Dedifferentiated amniotic fluid mesenchymal stem cell (primary cell): ENCODE measurements at regions not wholly inside any gene's neighbourhood (a gene's known extent, or its start where the extent isn't known, plus 50 kb on each side); places are given as distances from the start of the nearest gene placed in this dataset.
"Not testable (repeated sequence)": the region's sequence is repeated elsewhere in the genome, so short reads cannot be mapped to it uniquely, and the experiment has no call there.

Experiments used
- DNase-seq: peaks from one replicate; pipeline ENCODE4 v3.0.0-alpha.2; 2016; ENCODE audit errors: extremely low spot score

DNA sequence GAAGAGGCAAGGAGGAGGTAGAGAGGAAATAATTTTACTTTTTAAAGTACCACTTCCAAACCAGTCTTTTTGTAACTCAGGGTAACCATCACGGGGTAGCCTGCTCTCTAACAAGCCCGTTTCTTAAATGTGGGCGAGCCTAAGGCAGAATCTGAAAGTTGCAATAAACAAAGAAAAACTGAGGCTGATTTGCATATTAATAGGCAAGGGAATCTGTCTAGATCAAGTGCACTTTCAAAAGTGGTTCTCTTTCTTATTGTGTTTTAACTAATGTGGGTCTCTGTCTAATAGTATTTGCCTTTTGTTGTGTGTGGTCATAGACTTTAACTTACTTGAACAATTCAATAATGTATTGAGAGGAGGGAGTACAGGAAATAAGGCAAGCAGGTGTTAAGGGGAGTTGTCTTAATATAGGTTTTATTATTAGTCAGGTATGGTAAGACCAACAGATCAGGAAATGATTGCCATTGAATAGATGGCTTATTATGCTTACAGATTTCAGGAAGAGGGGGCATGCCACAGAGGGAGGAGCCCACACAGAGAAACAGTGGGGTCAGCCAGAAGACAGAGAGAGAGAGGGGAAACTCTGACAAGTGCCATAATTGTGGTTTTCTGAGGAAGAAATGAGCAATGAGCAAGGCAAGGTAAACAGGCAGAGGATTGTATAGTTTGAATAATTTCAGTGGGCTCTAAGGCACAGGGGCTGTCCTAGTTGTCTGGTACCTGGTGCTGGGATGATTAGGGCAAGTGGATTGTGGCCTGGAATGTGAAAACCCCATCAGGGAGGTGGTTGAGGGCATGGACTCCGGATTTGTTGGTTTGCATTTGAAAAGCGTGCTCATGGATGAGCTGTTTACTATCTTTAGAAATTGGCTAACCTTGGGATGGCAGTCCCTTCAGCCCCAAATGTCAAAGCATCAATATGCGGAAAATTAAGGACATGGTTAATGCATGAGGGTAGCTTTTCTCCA, 237.2 kb downstream of the TOX3 start:
- DNase-seq: no peak

DNA sequence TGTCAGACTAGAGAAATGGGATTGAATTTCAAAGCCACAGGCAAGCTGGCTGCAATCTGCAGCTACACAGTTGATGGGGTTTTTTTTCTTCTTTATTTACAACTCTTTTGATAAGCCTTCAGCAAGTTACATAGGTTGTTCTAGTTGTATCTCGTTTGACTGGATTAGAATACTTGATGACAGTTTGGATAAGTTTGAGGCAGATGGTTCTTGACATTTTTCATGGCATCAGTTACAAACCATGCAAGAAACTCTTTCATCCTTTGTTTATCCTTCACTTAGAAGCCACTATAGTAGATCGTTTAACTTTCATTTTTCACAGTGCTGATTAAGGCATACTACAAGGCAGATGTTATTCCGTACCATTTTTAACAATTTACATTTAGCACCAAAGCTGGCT, 238.9 kb downstream of the TOX3 start:
- DNase-seq: no peak

DNA sequence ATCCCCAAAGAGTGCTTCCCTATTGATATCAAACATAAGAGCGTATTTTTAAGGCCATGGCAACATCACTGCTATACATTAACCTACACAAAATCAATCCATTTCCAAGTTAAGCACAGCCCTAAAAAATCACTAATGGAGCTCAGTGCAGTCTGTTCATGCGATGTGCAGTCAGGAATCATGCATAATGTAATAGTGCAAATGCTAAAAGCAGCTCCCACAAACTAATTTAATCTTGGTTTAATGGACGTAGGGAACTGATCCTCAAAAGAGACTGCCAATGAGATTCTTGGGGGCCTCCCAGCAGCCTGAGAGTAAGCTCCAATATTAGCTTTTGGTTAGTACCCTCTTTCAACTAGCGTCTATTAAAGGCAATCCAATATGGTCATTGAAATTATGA, 245.9 kb downstream of the TOX3 start:
- DNase-seq: no peak

DNA sequence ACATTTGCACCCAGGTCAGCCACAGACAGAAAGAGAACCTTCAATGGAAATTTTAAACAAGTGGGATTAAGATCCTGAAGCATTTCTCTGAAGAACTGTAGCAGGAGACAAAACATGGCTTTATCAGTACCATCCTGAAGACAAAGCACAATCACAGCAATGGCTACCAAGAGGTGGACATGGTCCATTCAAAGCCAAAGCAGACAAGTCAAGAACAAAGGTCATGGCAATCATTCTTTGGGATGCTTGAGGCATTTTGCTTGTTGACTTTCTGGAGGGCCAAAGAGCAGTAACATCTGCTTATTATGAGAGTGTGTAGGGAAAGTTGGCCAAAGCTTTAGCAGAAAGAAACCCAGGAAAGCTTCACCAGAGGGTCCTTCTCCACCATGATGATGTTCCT, 248.2 kb downstream of the TOX3 start:
- DNase-seq: no peak

DNA sequence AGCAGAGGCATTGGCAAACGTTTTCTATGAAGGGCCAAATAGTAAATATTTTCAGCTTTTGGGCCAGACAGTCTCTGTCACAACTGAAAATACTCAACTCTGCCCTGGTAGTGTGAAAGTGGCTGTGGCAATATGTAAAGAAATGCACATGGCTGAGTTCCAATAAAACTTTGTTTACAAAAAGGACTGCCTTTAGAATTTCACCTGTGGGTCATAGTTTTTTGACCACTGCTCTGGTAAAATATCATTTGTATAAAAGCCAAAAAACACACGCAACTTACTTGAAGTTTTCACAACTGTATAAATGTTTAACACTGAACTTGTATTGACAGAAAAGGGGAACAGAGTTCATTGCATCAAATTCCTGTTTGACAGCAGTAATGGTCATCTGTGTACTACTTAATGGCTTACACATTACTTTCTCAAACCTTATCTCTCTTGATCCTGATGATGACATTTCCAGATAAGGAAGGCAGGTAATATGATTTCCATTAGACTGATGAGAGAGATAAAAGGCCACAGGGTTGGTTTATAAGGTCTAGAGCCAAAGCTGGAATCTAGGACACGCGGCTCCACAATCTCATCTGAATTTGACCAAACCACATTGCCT, 250.1 kb downstream of the TOX3 start:
- DNase-seq: not testable (repeated sequence)

DNA sequence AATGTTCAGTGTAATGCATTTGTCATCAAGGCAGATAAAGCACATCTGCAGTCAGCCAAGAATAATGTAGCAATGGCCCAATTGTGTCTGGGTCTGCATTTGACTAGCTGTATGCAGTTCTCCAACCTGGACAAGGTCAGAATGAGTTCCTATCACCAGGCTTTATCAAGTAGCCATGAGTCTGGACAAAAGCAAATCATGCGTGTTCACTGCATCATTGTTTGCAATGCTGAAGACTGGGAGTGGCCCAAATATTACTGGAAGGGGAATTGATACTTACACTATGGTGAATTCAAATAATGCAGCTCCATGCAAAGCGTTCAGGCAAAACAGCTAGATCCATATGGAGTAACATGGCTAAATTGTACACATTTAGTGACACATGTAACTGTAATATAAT, 250.9 kb downstream of the TOX3 start:
- no peak for DNase-seq

DNA sequence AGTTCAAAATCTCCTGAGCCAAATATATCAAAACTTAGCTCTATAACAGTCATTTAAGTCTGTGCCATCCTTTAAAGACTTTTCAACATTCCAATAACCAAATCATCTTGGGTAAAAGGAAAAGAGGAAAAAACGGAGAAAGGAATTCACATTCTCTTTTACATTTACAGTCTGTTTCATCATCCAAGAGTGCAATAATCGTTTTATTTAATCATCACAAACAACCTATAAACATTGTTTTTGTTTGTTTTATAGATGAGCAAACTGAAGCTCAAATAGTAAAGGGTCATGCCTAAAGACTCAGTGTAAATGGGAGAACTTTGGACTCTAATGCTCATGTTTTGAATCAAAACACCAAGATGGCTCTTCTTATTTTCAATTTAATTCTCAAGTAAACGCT, 252.3 kb downstream of the TOX3 start:
- no peak for DNase-seq

DNA sequence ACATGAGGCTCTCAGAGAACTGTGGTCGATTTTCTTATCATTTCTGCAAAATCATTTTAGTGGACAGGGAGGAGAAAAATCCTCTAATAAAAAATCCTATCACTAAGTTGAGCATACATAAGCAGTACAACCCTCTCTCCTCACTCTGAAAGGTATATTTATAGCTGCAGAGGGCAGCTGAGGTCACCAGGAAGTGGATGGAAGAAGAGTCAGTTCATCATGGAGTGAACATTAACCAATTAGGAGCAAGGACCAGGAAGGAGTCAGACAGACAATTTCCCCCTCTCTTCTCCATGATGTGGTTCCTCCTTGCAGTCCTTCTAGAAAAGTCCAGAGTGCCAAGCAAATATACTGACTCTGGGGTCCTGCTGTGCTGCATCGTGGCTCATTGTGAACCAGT, 253.7 kb downstream of the TOX3 start:
- DNase-seq: no peak

DNA sequence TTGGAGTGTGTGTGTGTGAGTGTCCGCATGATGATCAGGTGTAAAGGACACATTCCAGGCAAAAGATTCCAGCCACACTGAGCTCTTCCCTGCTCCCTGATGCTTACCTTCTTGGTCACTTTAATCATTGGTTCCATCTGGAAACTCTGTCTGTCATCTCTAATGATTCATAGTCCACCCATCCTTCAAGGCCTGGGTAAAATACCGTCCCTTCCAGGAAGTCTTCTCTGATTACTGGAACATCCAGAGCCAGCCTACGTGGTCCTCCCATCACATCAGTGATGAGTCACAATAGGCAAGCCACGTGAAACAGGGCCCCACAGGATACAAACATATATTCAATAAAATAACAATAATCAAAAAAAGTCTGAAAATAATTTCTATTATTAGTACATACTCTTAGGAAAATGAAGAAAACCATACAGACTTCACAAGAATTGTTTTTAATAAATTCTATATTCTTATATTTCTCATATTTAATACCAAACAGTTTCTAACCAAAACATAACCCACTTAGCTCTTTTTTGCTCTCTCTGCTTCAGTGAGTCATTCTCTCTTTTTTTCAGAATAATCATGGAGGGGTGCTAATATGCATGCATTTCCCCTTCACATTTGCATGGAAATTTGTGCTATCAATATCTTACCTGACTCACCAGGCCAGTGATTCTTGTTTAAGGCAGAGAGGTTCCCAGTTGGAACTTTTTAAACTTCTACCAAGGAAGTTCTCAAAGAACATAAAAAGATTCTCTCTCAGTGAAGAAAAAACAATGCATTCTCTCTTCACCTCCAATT, 263.2 kb downstream of the TOX3 start:
- DNase-seq: no peak

DNA sequence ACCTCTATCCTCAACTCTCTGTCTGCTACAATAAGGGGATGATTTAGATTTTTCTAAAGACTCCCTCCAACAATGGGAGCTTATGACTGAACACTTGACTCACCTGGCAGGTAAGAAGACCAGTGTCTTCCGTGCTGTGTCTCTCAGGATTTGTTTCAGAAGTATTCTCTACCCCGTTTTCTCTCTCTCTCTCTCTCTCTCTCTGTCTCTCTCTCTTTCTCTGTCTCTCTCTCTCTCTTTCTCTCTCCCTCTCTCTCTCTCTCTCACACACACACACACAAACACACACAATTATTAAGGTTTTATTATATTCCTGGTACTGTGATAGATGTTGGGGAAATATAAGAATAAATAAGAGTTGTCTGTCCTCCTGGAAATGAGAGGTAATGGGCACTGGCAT, 263.9 kb downstream of the TOX3 start:
- no peak for DNase-seq

DNA sequence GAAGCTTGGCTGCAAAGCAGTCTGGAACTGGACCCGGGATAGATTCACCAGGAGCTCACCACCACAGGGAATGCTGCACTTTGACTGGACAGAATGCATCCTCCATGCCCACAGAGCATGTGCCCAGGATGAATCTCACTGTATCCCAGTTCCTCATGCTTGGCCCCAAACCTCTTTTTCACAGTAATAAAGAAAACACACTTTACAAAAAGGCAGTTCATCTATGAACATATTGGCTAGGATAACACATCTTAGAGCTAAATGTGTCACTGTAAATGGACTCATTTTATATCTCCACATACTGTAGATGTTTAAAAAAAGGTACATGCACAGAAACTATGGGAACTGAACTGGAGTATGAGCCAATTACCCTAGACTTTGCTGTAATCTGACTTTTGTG, 266.9 kb downstream of the TOX3 start:
- no peak for DNase-seq

DNA sequence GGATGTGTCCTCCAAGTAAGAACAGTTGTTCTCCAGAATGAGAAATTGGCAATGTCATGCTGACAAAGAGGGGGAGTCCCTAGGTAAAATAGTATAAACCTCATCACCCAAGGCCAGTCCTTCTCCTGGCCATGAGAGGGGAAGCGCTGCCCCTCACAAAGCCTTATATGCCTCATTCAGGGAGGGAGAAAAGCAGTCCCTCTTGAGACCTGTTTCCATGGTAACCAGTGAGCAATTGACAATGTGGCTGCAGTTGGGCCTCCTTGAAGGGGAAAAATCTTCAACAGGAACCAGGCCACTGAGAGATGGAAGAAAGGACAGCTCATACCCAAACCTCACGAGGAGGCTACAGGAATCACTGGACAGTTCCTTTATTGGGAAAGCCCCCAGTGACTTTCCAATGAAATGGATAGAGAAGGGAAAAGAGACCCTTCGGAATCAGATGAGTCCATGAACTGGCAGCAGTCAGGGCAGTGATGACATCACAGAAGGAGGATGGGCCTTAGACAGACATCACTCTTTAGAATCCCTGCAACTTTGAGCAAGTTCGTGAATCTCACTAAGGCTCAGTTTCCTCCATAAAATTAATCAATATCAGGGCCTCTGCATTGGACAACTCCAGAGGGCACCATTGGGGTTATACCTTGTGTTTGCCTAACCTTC, 275.7 kb downstream of the TOX3 start:
- no peak for DNase-seq

DNA sequence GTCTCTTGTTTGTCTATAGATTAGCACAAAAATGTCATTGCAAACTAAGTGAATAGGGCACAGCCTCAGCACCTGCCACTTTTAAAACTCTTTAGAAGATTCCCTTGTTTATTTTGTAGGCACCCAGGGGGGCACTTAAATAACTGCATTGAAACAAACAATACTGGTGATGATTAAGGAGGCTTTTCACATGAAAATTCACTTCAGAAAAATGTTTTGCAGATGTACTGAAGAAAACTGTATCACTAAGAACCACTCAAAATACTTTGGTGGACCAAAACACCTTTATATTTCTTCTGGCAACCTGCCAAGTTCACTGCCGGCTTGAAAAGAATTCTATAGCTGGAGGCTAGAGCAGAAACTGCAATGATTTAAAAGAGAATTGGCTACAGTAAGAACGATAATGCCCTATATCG, 281.5 kb downstream of the TOX3 start:
- no peak for DNase-seq

DNA sequence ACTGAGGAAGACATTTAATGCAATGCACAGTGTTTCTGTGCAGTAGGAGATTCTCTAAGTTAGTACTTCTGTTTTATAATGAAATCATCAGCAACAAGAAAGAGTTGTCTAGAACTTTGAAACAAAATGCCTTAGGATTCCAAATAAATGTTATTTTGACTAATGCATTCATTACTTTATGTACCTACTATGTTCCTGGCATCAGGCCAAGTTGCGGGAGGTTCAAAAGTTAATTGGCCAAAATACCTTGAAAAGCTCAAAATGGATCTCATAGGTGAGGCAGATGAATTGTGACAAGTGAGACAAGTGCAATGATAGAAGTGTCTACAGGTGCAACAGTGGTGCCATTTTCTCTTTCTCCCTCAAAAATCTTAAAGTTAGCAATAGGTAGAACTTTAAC, 289.4 kb downstream of the TOX3 start:
- no peak for DNase-seq

DNA sequence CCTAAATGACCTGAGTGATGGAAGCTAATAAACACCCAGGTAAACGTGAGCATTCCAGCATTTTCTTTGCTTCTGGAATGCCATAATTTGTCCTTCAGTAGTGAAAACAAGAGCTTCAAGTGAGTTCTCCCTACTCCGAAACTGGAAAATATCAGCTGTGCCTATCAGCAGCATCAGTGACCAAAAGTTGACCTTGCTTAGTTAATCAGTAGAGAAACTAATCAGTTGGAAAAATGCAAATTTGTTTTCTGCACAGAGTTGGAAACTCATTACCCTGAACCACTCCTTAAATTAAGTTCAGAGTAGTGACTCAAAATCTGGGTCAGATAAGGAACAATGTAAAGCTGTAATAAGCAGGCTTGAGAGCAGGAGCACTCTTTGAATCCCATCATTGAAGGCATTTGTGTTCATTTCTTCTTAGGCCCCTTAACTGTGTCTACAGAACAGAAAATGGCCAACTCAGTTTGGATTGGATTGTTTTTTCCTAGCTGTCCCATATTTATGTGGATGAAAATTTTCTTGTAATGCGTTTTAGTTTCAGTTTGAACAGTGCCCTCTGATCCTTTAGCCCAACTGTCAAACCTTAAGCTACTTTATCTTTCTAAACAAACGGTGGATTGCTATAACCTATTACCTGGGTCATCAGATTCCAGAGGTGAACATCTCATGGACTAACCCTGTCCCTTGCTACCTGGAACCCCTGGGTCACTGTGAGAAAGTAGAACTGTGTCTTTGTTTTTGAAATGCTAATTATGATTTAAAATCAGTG, 290.4 kb downstream of the TOX3 start:
- no peak for DNase-seq

DNA sequence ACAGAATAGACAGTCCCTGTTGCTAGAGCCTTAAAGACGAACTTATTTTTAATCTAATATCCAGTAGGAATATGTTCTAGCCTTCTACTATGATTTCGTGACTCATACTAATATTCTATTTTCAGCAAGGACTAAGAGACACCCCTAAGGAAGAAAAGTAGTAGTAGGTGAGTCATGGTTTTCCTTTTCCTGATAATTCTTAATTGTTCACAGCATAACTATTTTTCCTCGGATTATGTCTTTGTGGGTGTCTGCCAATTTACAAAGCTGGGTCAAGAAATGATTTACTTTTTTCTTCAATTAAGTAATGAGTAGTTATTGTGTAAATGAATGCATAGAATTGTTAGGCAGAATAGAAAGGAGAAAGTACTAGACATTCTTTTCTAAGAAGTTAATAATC, 292.2 kb downstream of the TOX3 start:
- no peak for DNase-seq

DNA sequence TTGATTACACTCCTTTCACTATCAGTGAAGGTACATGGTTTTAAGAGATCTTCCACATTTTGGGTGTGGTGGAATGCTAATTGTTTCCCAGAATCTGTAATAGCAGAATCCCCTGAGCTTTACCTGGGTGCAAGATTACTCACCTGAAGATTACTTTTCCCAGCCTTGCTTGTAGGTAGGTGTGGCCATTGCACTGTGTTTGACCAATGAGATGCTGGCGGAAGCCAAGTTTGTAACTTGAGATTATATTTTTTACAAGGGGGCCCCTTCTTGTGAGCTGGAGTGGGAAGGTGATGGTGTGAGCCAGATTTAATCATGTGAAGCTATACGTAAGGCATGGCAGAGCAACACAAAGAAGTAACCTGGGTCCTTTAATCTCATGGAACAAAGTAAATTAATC, 294.3 kb downstream of the TOX3 start:
- no peak for DNase-seq

DNA sequence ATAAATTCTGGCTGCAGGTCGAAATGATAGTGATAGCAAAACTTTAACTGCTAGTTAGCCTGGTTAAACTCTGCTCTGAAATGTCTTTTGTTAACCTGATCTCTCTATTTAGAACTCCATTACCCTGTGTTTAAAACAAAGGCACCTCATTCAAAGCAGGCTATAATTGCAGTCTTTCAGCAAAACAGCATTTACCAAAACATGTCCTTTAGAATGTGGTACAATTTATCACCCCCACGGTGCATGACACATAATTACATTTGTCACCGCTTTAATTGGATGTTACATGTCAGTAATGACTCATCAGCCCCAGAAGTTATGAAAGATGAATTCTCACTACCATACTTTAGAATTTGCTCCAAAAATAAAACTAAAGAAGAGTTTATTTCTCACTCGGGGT, 295.4 kb downstream of the TOX3 start:
- no peak for DNase-seq

DNA sequence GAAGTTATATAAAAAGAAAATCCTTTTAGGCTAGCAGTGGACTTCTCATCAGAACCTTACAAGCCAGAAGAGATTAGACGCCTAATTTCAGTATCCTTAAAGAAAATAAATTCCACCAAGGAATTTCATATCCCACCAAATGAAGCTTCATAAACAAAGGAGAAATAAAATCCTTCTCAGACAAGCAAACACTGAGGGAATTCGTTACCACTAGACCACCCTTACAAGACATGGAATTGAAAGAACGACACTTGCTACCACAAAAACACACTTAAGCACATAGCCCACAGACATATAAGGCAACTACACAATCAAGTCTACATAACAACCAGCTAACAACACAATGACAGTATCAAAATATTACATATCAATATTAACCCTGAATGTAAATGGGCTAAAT, 299.2 kb downstream of the TOX3 start:
- no peak for DNase-seq

DNA sequence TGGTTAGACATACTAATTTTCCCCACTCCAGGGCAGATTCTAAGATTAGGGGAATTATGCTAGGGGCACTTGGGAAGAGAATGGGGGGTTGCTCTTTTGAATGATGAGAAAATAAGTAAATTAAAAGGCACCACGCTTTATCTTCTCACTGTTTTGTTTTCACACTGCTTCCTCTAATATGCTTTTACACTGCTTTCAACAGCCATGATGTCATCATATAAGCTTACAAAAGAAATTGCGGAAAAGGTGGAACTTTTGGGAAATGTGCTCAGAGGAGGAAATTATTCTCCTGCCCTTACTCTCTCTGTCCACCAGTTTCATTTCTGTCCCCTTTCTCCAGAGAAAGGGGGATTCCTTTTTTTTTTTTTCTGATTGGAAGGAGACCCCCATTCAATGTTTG, 308.2 kb downstream of the TOX3 start:
- DNase-seq: no peak

DNA sequence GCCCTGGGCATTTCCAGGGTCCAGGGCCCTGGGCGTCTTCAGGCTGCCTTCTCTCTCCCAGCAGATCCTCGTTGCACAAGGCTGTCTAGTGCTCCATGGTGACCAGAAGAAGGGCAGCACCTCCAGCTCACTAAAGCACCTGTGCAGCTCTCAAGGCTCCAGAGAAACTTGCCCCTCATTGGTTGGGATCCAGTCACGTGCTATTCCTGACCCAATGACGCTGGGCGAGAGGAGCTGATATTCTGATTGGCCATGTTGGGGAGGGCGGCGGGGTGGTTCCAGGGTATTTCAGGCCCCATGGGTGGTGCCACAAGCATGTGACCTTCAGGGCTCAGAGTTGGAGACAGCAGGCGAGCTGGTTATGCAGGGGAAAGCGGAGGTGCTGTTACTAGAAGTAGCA, 309.1 kb downstream of the TOX3 start:
- no peak for DNase-seq
